Right lung (tissue), 2 donors: ENCODE measurements at regions not wholly inside any gene's neighbourhood (a gene's known extent, or its start where the extent isn't known, plus 50 kb on each side); places are given as distances from the start of the nearest gene placed in this dataset.

Source experiments
- DNase-seq, 2 donors: peaks; one replicate each; pipeline ENCODE4 v3.0.0-alpha.2; 2013

DNA sequence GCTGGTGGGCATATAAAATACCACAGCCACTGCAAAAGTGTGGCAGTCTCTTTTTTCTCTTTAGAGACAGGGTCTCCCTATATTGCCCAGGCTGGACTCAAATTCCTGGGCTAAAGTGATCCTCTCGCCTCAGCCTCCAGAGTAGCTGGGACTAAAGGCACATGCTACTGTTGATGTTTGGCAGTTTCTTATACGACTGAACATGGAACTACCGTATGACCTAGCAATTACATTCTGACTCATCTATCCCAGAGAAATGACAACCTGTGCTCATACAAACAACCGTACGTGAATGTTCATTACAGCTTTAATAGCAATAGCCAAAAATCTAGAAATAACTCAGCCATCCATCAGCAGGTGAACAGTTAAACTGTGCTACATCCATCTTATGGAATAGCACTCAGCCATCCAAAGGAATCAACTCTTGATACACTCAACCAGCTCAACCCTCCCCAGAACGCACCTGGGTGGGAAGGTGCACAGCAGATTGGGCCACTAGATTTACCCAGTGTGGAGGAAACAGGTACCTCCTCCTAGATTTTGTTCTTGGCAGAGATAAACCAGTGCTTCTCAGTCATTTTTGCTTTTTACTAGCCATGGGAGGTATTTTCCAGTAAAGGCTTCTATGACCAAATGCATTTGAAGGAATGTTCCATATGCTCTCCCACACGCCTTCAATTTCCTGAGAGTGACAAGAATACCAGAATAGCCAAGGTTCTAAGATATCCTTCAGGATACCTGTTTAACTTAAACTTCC, 130.5 kb downstream of the MED15 start:
- no peak for DNase-seq

DNA sequence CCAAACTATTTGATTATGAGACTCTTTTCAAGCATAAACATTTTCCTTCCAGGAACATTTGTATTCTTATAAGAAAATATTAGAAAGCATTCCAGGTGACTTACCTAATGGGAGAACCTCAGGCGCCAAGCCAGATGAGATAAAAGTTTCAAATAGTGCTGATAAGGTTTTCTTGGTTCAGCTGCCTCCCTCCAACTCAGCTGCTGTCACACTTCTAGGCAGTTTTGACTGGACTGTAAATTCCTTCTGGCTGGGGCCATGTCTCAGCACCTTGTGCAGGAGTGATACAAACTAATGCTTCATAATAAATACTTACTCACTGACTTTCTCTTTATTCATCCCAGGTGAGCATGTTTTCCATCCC, 131.1 kb downstream of the MED15 start:
- no peak for DNase-seq

DNA sequence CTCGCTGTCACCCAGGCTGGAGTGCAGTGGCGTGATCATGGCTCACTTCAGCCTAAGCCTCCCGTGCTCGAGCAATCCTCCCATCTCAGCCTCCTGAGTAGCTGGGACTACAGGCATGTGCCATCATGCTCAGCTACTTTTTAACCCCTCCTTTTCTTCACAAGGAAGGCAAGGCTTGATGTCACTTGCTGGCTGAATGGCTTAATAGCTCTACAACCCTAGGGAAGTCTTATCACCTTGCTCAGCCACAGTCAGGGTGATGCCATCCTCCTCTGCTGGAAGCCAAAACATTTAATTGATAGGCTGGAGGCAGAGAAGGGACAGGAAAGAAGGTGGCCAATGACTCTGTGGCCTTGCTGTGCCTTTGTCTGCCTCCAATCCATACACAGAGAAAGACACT, 131.9 kb downstream of the MED15 start:
- no peak for DNase-seq

DNA sequence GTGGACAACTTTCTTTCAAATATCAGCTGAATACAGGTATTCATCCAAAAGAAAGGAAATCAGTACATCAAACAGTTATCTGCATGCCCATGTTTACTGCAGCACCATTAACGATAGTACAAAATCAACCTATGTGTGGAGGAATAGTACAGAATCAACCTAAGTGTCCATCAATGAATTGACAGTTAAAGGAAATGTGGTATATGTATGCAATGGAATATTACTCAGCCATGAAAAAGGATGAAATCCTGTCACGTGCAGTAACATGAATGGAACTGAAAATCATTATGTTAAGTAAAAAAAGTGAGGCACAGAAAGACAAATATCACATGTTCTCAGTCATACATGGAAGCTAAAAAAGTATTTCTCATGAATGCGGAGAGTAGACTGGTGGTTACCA, 132.3 kb downstream of the MED15 start:
- no peak for DNase-seq

DNA sequence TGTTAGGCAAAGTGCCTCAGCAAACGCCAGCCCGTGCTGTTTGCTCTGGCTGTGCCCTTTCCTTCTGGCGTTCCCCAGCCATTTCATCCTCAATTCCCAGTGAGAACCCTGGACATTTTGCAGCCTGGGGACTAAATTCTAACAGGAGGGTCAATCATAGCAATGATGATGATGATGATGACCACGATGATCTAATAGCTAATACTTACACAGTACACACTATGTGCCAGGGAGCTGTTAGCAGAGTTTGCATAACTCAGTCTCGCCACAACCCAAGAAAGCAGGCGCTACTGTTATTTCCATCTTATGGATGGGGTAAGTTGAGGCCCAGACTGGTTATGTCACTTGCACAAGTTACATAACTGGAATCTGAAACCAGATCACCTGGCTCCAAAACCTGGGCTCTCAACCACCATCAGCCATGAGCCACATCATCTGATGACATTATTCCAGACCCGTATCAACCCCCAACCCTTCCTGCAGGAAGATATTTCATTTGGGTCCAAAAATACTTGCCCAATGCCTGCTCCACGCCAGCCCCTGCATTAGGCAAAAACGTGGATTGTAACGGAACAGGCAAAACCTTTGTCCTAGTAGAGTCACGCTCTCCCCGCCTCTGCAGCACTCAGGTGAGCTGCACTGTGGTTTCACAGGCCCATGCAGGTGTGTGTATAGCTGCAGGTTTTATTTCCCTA, 132.6 kb upstream of the SERPIND1 start:
- DNase-seq = no peak

DNA sequence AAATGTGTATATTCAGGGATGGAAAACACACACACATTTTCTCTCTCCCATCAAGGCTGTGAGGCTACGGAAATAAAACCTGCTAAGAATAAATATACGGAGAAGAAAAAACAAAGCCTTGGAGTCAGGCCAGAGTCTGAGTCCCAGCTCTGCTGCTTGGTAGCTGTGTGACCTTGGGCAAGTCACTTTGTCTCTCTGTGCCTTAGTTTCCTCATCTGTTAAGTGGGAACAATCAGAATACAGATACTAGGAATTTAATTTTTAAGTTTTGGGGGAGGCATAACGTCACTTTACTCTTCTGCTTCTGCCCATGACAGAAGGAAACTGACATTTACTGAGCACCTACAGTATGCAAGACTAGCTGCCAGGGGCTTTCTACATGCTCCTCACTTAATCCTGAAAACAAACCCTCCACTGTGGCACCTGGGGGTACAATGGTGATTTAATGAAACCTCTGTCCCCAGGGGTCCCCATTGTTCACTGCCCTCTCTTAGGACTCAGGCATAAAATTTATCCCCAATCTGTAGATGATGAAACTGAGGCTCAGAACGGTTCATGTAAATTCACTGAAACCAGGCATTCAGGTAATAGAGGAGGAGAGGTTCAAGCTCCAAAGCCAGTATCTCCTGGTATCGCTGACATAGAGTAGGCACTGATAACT, 131.9 kb upstream of the SERPIND1 start:
- DNase-seq = no peak

DNA sequence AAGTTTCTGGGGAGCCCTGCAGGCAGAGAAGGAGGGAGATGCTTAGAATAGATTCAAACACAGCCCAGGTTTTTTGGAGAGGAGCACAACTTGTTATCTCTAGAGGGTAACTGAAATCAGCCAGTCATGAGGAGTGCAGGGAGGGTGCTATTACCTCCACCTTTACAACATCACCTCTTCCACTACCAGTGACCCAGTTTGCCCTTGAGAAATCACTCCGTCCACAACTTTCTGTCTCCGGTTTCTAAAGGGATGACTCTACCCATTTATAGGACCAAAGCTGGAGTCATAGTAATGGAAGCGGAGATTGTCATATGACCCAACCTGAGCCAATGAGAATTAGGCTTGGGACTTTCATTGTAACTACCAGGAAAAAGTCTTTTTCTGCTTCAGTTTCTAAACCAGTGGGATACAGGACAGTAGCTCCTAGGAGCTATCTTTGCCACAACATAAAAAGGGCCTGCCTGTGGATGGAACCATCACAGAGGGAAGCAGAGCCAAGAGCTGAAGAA, 131.2 kb upstream of the SERPIND1 start:
- DNase-seq = no peak

DNA sequence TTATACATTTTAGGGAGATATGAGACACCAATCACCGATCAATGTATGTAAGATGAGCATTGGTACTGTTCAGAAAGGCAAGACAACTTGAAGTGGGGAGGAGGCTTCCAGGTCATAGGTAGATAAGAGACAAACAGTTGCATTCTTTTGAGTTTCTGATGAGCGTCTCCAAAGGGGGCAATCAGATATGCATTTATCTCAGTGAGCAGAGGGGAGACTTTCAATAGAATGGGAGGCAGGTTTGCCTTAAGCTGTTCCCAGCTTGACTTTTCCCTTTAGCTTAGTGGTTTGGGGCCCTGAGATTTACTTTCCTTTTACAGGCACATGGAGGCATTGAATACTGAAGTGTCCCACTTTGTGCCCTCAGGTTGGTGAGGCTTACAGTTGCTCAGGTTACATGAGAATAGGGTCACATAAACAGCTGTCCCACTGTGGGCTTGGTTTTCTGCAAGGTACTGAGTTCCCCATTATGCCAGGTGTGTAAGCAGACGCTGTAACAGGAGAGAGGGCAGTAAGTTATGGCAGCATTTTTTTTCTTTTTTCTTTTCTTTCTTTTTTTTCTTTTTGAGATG, 129.8 kb upstream of the SERPIND1 start:
- no peak for DNase-seq

DNA sequence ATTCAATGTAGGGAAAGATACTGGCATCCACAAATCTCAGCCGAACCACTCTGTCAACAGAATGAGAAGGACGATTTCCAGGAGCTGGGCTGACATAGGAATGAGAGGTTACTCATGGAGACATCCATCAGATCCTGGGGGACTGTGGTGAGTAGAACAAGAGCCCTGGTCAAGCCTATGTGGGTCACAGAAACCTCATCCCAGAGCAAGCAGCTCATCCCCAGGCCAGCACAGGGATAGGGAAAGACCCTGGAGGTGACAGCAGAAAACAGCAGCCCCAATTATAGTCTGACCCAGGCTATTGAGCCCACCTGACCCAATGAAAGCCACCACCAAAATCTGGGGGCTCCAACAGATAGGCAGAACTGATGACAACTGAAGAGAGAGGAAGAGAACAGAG, 128.0 kb upstream of the SERPIND1 start:
- no peak for DNase-seq

DNA sequence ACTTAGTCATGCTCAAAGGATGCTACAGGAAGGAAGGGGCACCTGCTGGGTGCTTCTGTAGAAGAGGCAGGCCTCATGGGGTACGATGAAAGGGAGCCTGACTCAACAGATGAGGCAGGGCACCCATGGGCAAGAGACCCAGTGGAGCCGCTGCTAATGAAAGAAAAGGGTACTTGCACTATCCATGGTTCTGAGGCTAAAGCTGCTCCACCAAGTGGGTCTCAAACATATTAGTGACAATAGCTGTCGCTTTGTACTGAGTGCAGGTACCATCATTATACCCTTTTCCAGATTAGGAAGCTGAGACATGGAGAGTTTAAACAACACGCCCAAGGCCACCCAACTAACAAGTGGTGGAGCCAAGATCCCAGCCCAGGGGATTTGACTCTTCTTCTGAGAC, 127.5 kb upstream of the SERPIND1 start:
- DNase-seq = no peak

DNA sequence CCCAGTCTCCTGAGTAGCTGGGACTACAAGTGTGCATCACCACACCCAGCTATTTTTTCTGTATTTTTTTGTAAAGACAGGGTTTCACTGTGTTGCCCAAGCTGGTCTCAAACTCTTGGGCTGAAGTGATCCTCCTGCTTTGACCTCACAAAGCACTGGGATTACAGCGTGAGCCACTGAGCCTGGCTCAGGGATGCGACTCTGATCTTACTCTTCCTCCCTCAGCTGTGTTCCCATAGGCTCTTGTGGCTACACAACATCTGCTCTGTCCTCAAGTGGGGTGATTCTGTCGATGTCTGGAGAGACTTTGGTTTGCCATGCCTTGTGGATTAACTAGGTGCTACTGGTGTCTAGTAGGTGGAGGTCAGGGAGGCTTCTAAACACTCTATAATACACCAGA, 127.0 kb upstream of the SERPIND1 start:
- no peak for DNase-seq

DNA sequence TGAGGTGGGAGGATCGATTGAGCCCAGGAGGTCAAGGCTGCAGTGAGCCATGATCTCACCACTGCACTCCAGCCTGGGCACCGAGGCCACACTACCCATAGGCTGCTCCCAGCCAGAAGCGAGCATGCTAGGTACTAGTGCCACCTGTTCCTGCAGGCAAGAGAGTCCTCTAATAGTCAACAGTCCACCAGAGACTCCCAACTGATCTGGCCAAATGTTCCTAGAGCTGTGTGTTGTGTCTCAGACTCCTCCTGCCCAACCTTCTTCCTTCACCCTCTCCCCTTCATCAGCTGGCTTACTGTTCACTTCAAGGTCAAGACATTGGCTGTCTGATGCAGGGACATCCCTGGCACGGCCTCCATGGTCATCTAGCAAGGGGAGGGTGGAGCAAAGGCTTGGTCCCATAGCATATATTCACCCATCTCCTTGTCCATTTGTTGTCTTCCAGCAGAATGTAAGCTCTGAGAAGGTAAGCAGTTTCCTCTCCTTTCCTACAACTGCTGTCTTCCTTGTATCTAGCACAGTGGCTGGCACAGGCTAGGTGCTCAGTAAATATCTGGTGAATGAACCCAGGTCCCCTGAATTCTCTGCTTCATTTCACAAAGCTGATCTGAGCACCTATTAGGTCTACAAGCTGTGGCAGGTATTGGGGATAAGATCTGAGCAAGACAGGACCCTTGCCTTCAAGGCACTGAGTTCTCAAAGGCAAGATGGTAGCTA, 126.2 kb upstream of the SERPIND1 start:
- DNase-seq = no peak

DNA sequence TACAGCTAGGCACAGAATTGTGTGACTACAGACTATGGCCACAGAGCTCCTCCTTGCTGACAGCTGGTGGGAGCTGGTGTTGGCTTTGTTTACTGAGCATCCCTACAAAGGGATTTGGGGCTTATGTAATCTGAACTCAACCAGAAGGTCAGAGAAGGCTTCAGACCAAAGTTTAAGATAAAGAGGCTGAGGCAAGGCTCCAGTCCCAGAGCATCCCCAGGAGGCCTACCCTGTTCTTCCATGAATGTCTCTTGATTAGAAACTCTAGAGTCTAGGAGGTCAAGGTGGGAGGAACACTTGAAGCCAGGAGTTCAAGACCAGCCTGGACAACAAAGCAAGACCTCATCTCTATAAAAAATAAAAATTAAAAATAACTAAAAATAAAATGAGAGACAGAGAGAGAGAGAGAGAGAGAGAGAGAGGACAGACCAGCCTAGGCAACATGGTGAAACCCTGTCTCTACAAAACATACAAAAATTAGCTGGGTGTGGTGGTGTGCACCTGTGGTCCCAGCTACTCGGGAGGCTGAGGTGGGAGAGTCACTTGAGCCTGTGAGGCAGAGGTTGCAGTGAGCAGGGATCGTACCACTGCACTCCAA, 125.5 kb upstream of the SERPIND1 start:
- DNase-seq = no peak

DNA sequence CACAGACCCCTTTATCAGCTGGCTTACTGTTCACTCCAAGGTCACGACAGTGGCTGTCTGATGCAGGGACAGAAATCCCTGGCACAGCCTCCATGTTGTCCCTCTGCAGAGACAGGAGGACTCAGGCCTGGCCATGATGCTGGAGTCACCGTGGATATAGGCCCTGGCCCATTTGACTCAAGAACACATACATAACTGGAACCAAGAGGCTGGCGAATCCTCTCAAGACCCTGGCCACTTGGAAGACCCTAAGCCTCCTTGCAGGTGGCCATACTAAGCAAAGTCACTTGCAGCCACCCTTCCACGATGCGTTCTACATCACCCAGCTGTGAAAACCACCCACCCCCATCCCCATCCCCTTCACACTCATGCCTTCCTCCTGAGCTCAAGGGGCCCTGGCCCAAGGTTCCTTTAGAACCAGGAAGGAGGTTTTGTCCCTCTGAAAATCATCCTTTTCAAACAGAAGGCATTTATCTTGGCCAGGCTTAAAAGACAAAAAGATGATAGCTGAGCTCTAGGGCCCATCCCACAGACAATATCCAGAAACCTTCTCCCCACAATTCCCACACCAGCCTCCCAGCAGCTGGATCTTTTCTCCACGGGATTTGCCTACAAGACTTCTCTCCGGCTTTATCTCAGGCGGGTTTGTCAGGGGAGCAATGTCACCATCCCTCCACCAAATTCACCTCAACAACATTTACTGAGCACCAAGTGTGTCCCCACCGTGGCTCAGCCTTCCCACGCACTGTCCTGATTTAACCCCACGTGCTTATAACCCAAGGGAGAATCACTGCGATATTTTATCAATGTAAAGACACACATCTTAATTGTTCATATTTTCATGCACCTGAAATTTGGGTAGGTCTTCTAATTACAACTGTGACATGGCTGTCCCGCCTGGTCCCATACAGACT, 123.4 kb upstream of the SERPIND1 start:
- DNase-seq = no peak

DNA sequence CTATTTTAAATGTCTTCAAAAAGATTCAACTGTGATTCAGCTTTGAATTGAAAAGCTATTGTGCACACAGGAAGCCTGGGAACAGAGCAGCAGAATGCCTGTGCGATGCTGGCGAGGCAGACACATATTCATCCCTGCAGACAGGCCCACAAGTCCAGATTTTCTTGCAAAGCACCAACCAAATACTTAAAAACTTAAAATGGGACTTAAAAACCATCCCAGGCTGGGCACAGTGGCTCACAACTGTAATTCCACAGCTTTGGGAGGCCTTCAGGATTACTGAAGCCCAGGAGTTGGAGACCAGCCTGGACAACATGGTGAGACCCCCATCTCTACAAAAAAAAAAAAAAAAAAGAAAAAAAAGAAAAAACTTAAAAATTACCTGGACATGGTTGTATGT, 122.6 kb upstream of the SERPIND1 start:
- no peak for DNase-seq

DNA sequence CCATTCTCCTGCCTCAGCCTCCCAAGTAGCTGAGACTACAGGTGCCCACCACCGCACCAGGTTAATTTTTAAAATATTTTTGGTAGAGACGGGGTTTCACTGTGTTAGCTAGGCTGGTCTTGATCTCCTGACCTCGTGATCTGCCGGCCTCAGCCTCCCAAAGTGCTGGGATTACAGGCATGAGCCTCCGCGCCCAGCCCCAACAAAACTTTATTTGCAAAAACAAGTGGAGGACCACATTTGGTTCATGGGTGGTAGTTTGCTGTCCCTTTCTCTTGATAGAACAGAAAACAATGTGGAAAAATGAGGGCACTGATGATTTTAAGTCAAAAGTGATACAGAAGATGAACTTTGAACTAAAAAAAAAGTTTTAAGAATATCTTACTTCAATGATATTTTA, 121.8 kb upstream of the SERPIND1 start:
- DNase-seq = no peak

DNA sequence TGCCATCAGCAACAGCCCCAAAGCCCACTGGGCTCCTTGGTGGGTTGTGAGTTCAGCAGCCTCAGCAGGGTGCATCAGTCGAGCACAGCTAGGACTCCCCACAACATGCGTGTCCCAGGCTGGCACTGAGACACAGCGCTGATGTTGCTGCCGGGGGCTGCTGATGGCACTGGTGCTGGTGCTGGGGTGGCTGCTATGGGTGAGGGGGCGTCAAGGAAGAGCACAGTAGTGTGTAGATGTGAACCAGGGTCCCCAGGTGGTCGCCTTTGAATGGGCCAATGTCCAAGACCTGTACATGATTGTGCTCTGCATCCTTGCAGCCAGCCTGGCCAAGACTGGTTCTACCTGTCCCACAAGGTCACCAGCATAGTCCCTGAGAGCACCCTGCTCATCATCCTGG, 121.3 kb upstream of the SERPIND1 start:
- no peak for DNase-seq

DNA sequence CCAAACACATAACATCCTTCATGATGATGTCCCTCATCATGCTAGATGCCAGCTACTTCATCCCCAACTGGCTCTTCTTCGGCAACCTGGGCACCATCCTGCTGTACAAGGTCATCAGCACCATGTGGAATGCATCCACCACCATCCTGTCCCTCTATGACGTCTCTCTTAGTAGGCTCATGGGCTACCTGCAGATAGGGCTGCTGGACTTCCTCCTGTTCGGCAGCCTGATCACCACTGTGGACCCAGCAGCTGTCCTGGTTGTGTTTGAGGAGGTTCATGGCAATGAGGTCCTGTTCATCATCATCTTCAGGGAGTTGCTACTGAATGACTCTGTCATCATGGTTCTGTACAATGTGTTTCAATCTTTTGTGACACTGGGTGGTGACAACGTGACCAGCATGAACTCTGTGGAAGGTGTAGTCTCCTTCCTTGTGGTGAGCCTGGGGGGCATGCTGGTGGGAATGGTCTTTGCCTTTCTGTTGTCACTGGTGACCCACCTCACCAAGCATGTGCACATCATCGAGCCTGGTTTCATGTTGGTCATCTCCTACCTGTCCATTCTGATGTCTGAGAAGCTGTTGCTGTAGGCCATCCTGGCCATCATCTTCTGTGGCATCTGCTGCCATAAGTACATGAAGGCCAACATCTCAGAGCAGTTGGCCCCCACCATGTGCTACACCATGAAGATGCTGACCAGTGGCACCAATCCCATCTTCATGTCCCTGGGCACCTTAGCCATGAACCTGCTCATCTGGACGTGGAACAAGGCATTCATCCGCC, 120.7 kb upstream of the SERPIND1 start:
- DNase-seq = no peak

DNA sequence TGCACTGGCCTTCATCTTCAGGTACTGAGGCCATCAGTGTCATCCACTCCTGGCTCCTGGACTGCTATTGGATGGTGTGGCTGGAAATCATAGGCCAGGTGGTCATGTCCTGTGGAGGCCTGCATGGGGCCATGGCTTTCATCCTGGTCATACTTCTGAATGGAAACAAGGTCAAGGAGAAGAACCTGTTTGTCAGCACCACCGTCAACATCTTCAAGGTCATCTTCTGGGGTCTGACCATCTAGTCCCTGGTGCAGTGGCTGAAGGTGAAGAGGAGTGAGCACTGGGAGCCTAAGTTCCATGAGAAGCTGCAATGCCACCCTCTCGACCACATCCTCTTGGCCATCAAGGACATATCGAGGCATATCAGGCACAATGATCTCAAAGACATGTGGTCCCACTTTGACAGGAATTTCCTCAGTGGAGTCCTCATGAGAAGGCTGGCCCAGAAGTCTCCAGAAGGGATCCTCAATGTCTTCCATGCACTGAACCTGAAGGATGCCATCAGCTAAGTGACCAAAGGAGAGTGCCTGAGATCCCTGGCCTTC, 120.0 kb upstream of the SERPIND1 start:
- DNase-seq = no peak
